ENCODE measurements at regions not wholly inside any gene's neighbourhood (a gene's known extent, or its start where the extent isn't known, plus 50 kb on each side); places are given as distances from the start of the nearest gene placed in this dataset.

DNA sequence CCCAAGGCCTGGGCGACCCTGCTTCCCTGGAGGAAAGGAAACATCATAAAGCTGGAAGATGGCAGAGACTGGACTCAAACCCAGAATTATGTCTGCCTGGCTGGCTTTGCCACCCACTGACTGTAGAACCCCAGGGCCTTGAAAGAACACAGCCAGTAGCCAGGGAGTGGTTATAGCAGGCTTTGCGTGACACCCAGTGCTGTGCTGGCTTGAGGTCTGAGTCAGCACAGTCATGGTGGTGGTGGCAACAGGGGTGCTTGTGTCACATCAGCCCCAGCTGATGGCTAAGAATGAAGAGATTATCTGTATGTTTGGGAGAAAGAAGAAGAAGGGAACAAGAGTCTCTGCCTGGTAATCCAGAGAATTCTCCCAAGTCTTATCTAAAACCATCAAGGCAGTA lies 178.8 kb upstream of the SPIN4 start:
- no peak for TF ChIP-seq POLR2A (IDR thresholded peaks at IDR 0.05; ENCODE audit: low read depth, low read length)
- no peak for TF ChIP-seq POLR2AphosphoS5 (IDR thresholded peaks at IDR 0.05; ENCODE audit: low read depth, low read length)

All from GM12892 (cell line).